ENCODE measurements at regions not wholly inside any gene's neighbourhood (a gene's known extent, or its start where the extent isn't known, plus 50 kb on each side); places are given as distances from the start of the nearest gene placed in this dataset.
A peak's percentile ranks its signal among the peaks of the same experiment; 100 is the strongest.

- H3K18ac ChIP-seq (ENCODE audit: insufficient read length, low read depth, low read length), result no peak overlapping the region
- no peak for DNase-seq
- no peak overlapping the region for H3K9ac ChIP-seq (ENCODE audit: extremely low read depth, insufficient read length, low read length)
- H3K9me3 ChIP-seq (ENCODE audit: control insufficient read depth, low read depth, low read length), result no peaks in the 10 kb centered on the region
- H3K56ac ChIP-seq (ENCODE audit: insufficient read length, low read depth, low read length), result no peak overlapping the region
- no peak for TF ChIP-seq CTCF (conservative IDR thresholded peaks at IDR 0.05)
- H3T11ph ChIP-seq (ENCODE audit: low read length), result no peak overlapping the region
- Mint-ChIP-seq H3K36me3 (ENCODE audit: insufficient read depth in 1 of 3, low read depth in 3 of 3) (no peaks in the 10 kb centered on the region), H3K4me3 (no peak overlapping the region), H3K9me3 (no peaks in the 10 kb centered on the region), H3K4me1 (peaks cover 9 to 16% of the 10 kb centered on the region in 2 experiments), H3K27ac (peak overlapping the region in 1 of 3 experiments; percentile 40; a peak in 2 of 7 replicates), H3K27me3 (ENCODE audit: low read depth) (no peaks in the 10 kb centered on the region)
- no peak overlapping the region for H3K27ac ChIP-seq (ENCODE audit: insufficient read length, low read depth, low read length)
- no peak overlapping the region for H3K4me2 ChIP-seq (ENCODE audit: insufficient read depth, insufficient read length, low read length)
- H2BK5ac ChIP-seq (ENCODE audit: insufficient read length, low read length), result no peak overlapping the region
- H3K4me1 ChIP-seq (ENCODE audit: insufficient read depth, low read length), result peaks cover 10% of the 10 kb centered on the region; the same call in 1 of the 2 replicates
- no peak overlapping the region for H2BK12ac ChIP-seq (ENCODE audit: insufficient read length, low read depth, low read length)
- no peaks in the 10 kb centered on the region; the same call in 1 of the 2 replicates for H3K79me2 ChIP-seq (ENCODE audit: insufficient read depth, low read length)
- no peak overlapping the region for H3K4ac ChIP-seq (ENCODE audit: low read depth, low read length)
- H2AFZ ChIP-seq (ENCODE audit: low read length), result no peak overlapping the region
- no peak overlapping the region for H4K5ac ChIP-seq (ENCODE audit: insufficient read length, low read depth, low read length)
- no peaks in the 10 kb centered on the region for H3K79me1 ChIP-seq (ENCODE audit: insufficient read depth, low read depth, low read length, poor library complexity, severe bottlenecking)
- no peaks in the 10 kb centered on the region for H4K20me1 ChIP-seq (ENCODE audit: control insufficient read depth, insufficient read depth, insufficient read length)
- no peak overlapping the region for H3K14ac ChIP-seq (ENCODE audit: insufficient read depth, low read length)
- no peak overlapping the region for H2BK20ac ChIP-seq (ENCODE audit: low read depth, low read length, poor library complexity, severe bottlenecking)
- no peak overlapping the region for H2BK120ac ChIP-seq (ENCODE audit: low read depth, low read length, poor library complexity, severe bottlenecking)
- no peaks in the 10 kb centered on the region for H3K27me3 ChIP-seq (ENCODE audit: insufficient read depth, low read length)
- H4K91ac ChIP-seq (ENCODE audit: insufficient read length, low read depth, low read length), result no peak overlapping the region
- no peak overlapping the region for H4K8ac ChIP-seq (replicated peaks; ENCODE audit: insufficient read length, low read depth, low read length)
- H3K23ac ChIP-seq (ENCODE audit: insufficient read length, low read depth, low read length), result no peak overlapping the region
- no peaks in the 10 kb centered on the region for H3K23me2 ChIP-seq (ENCODE audit: insufficient read length, low read depth, low read length, poor library complexity, severe bottlenecking)
- no peak overlapping the region for H2BK15ac ChIP-seq (ENCODE audit: low read depth, low read length)
- no peak overlapping the region for H2AK5ac ChIP-seq (ENCODE audit: insufficient read length, low read length)
Measured at GRCh38 chr11:92458486-92458885, 233.9 kb downstream of the FAT3 start.
